Panc1 (cell line): ENCODE measurements at regions not wholly inside any gene's neighbourhood (a gene's known extent, or its start where the extent isn't known, plus 50 kb on each side); places are given as distances from the start of the nearest gene placed in this dataset.

Source experiments
- SIN3A ChIP-seq: IDR thresholded peaks from 2 replicates; pipeline ENCODE4 v1.6.1; 2012; ENCODE audit warnings: low read depth, mild to moderate bottlenecking, low read length, moderate library complexity, borderline replicate concordance; ENCODE audit not compliant: insufficient read depth
- TCF7L2 ChIP-seq: IDR thresholded peaks from 2 replicates; pipeline ENCODE4 v1.6.1; 2011; ENCODE audit warnings: mild to moderate bottlenecking, low read depth, low read length, inconsistent platforms
- TF ChIP-seq, protein P1 (sequence below): fragments of 450-650 bp; IDR thresholded peaks from 2 replicates; pipeline ENCODE4 v1.5.1; 2017; ENCODE audit warnings: mild to moderate bottlenecking

DNA sequence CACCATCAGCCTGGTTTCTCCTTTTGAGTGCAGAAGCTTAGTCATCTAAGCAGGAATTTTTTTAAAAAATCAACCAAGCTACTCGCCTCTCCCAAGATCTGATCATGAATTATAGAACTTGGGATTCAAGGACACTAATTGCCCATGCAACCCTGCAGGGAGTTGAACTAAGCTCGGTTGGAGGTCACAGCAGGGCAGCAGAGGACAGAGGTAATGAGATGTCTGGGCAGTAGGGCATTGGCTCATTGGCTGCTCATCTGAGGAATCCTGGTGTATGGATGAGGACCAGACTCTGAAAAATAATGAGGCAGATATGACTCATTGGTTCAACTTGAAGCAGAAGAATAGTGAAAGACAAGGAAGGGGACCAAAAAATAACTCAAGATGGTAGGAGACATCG is 111.8 kb upstream of the TLE1 start:
- TF ChIP-seq, protein P1, sequence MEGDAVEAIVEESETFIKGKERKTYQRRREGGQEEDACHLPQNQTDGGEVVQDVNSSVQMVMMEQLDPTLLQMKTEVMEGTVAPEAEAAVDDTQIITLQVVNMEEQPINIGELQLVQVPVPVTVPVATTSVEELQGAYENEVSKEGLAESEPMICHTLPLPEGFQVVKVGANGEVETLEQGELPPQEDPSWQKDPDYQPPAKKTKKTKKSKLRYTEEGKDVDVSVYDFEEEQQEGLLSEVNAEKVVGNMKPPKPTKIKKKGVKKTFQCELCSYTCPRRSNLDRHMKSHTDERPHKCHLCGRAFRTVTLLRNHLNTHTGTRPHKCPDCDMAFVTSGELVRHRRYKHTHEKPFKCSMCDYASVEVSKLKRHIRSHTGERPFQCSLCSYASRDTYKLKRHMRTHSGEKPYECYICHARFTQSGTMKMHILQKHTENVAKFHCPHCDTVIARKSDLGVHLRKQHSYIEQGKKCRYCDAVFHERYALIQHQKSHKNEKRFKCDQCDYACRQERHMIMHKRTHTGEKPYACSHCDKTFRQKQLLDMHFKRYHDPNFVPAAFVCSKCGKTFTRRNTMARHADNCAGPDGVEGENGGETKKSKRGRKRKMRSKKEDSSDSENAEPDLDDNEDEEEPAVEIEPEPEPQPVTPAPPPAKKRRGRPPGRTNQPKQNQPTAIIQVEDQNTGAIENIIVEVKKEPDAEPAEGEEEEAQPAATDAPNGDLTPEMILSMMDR: no peak
- no peak for TF ChIP-seq SIN3A
- no peak for TF ChIP-seq TCF7L2
